Vagina (tissue), 2 donors: ENCODE measurements at regions not wholly inside any gene's neighbourhood (a gene's known extent, or its start where the extent isn't known, plus 50 kb on each side); places are given as distances from the start of the nearest gene placed in this dataset.

ENCODE experiments used
- DNase-seq, 2 donors: peaks; one replicate each; pipeline ENCODE4 v3.0.0-alpha.2; 2017; ENCODE audit errors: extremely low spot score in 2 of 2
- H3K27ac ChIP-seq: fragments of 200-600 bp; sonication (generic); one replicate; pipeline ENCODE4 v1.5.1; 2019
- H3K27me3 ChIP-seq: fragments of 200-600 bp; sonication (generic); one replicate; pipeline ENCODE4 v1.5.1; 2019
- H3K36me3 ChIP-seq, 2 donors: fragments of 200-600 bp; sonication (generic); one replicate each; pipeline ENCODE4 v1.5.1; 2017 to 2019
- H3K4me1 ChIP-seq: fragments of 200-600 bp; sonication (generic); one replicate; pipeline ENCODE4 v1.5.1; 2019
- H3K4me3 ChIP-seq, 2 donors: fragments of 200-600 bp; sonication (generic); 1 replicate in 1 of 2; 2 replicates in 1 of 2; pipeline ENCODE4 v1.5.1; 2016 to 2019
- H3K9me3 ChIP-seq: fragments of 200-600 bp; sonication (generic); one replicate; pipeline ENCODE4 v1.5.1; 2019
- POLR2A ChIP-seq, 2 donors: fragments of 450-650 bp; IDR thresholded peaks; one replicate each; pipeline ENCODE4 v1.6.1; 2017; ENCODE audit warnings: antibody characterized with exemption in 2 of 2, mild to moderate bottlenecking in 2 of 2, moderate library complexity in 2 of 2
- POLR2AphosphoS5 ChIP-seq, 2 donors: sonication (generic); formaldehyde crosslinking; IDR thresholded peaks; one replicate each; pipeline ENCODE4 v1.9.0; 2017; ENCODE audit warnings: antibody characterized with exemption in 2 of 2, mild to moderate bottlenecking in 2 of 2, low read depth in 1 of 2; ENCODE audit not compliant: insufficient read depth in 1 of 2
- intact Hi-C: fragments of 100-400 bp; cut with DNase I; formaldehyde crosslinking; loops from one replicate; pipeline ENCODE4 v1.15.1; 2023
- TF ChIP-seq, protein P1 (sequence below), 3 experiments: fragments of 450-650 bp in 2 of 3; fragments of 200-600 bp in 1 of 3; sonication (generic) in 1 of 3; IDR thresholded peaks; one replicate each; pipeline ENCODE4 v1.5.1; 2017 to 2019; ENCODE audit warnings: antibody characterized with exemption in 3 of 3, mild to moderate bottlenecking in 2 of 3, moderate library complexity in 2 of 3

GRCh38 chr4:138741766-138742377 is 273.7 kb upstream of the NOCT start:
- intact Hi-C loops = no loop called here
- no peak overlapping the region for H3K4me3 ChIP-seq
- no peaks in the 10 kb centered on the region for H3K9me3 ChIP-seq
- no peaks in the 10 kb centered on the region for H3K36me3 ChIP-seq
- no peaks in the 10 kb centered on the region for H3K4me1 ChIP-seq
- DNase-seq = no peak
- no peak overlapping the region for H3K27ac ChIP-seq
- H3K27me3 ChIP-seq = no peaks in the 10 kb centered on the region
- no peak for TF ChIP-seq POLR2A (IDR thresholded peaks at IDR 0.05)
- TF ChIP-seq POLR2AphosphoS5 (IDR thresholded peaks at IDR 0.05; ENCODE audit: insufficient read depth in 1 of 2, low read depth in 1 of 2) = no peak

- no peak overlapping the region for H3K27ac ChIP-seq
- no peaks in the 10 kb centered on the region for H3K36me3 ChIP-seq
- H3K4me3 ChIP-seq = no peak overlapping the region
- intact Hi-C loops = no loop called here
- H3K27me3 ChIP-seq = no peaks in the 10 kb centered on the region
- no peaks in the 10 kb centered on the region for H3K4me1 ChIP-seq
- no peak for TF ChIP-seq POLR2AphosphoS5 (IDR thresholded peaks at IDR 0.05; ENCODE audit: insufficient read depth in 1 of 2, low read depth in 1 of 2)
- TF ChIP-seq POLR2A (IDR thresholded peaks at IDR 0.05) = no peak
- TF ChIP-seq, protein P1, sequence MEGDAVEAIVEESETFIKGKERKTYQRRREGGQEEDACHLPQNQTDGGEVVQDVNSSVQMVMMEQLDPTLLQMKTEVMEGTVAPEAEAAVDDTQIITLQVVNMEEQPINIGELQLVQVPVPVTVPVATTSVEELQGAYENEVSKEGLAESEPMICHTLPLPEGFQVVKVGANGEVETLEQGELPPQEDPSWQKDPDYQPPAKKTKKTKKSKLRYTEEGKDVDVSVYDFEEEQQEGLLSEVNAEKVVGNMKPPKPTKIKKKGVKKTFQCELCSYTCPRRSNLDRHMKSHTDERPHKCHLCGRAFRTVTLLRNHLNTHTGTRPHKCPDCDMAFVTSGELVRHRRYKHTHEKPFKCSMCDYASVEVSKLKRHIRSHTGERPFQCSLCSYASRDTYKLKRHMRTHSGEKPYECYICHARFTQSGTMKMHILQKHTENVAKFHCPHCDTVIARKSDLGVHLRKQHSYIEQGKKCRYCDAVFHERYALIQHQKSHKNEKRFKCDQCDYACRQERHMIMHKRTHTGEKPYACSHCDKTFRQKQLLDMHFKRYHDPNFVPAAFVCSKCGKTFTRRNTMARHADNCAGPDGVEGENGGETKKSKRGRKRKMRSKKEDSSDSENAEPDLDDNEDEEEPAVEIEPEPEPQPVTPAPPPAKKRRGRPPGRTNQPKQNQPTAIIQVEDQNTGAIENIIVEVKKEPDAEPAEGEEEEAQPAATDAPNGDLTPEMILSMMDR (IDR thresholded peaks at IDR 0.05) = no peak
- no peaks in the 10 kb centered on the region for H3K9me3 ChIP-seq
- no peak for DNase-seq
These were observed 274.5 kb upstream of the NOCT start for GRCh38 chr4:138740816-138741745.

- no peak for TF ChIP-seq POLR2AphosphoS5 (IDR thresholded peaks at IDR 0.05; ENCODE audit: insufficient read depth in 1 of 2, low read depth in 1 of 2)
- TF ChIP-seq, protein P1 (IDR thresholded peaks at IDR 0.05) = no peak
- no peak for TF ChIP-seq POLR2A (IDR thresholded peaks at IDR 0.05)
- H3K27me3 ChIP-seq = no peaks in the 10 kb centered on the region
- DNase-seq = no peak
- H3K4me3 ChIP-seq = no peak overlapping the region
- intact Hi-C loops = no loop called here
- H3K9me3 ChIP-seq = no peaks in the 10 kb centered on the region
- H3K4me1 ChIP-seq = no peaks in the 10 kb centered on the region
- H3K36me3 ChIP-seq = no peaks in the 10 kb centered on the region
- no peak overlapping the region for H3K27ac ChIP-seq
These were observed 279.2 kb upstream of the NOCT start for GRCh38 chr4:138736362-138736761.

- H3K9me3 ChIP-seq = no peaks in the 10 kb centered on the region
- intact Hi-C loops = no loop called here
- TF ChIP-seq, protein P1 (IDR thresholded peaks at IDR 0.05) = no peak
- no peak for TF ChIP-seq POLR2AphosphoS5 (IDR thresholded peaks at IDR 0.05; ENCODE audit: insufficient read depth in 1 of 2, low read depth in 1 of 2)
- TF ChIP-seq POLR2A (IDR thresholded peaks at IDR 0.05) = no peak
These were observed 280.8 kb upstream of the NOCT start for GRCh38 chr4:138734746-138735145.

GRCh38 chr4:138728566-138728965 is 287.0 kb upstream of the NOCT start:
- Histone ChIP-seq H3K27ac (no peak overlapping the region), H3K4me3 (no peak overlapping the region), H3K9me3 (no peaks in the 10 kb centered on the region), H3K36me3 (no peaks in the 10 kb centered on the region), H3K4me1 (no peaks in the 10 kb centered on the region), H3K27me3 (no peaks in the 10 kb centered on the region)
- intact Hi-C loops = no loop called here
- no peak for DNase-seq
- TF ChIP-seq, protein P1 (IDR thresholded peaks at IDR 0.05) = no peak
- TF ChIP-seq POLR2A (IDR thresholded peaks at IDR 0.05) (no peak), POLR2AphosphoS5 (IDR thresholded peaks at IDR 0.05; ENCODE audit: insufficient read depth in 1 of 2, low read depth in 1 of 2) (no peak)

More at GRCh38 chr4:138734746-138735145, 280.8 kb upstream of the NOCT start:
- no peaks in the 10 kb centered on the region for H3K36me3 ChIP-seq
- H3K4me3 ChIP-seq = no peak overlapping the region
- no peak for DNase-seq
- no peaks in the 10 kb centered on the region for H3K27me3 ChIP-seq
- H3K27ac ChIP-seq = no peak overlapping the region
- no peaks in the 10 kb centered on the region for H3K4me1 ChIP-seq
